Thoracic aorta (tissue), 2 donors: ENCODE measurements at regions not wholly inside any gene's neighbourhood (a gene's known extent, or its start where the extent isn't known, plus 50 kb on each side); places are given as distances from the start of the nearest gene placed in this dataset.

ENCODE experiments used
- ATAC-seq: fragments of 150-250 bp; one replicate; pipeline ENCODE4 v1.8.0; 2017; ENCODE audit warnings: low read depth; ENCODE audit not compliant: insufficient number of reproducible peaks, low FRiP score
- DNase-seq: peaks from one replicate; pipeline ENCODE4 v3.0.0-alpha.2; 2020; ENCODE audit warnings: low spot score
- H3K27ac ChIP-seq, 2 donors: fragments of 200-600 bp; sonication (generic); 1 replicate in 1 of 2; 2 replicates in 1 of 2; pipeline ENCODE4 v1.5.1; 2016; ENCODE audit warnings: mild to moderate bottlenecking in 2 of 2, moderate library complexity in 2 of 2
- H3K27me3 ChIP-seq: fragments of 200-600 bp; sonication (generic); replicated peaks from 2 replicates; pipeline ENCODE4 v1.6.0; 2016; ENCODE audit warnings: mild to moderate bottlenecking; ENCODE audit not compliant: insufficient read depth
- H3K36me3 ChIP-seq: fragments of 200-600 bp; sonication (generic); one replicate; pipeline ENCODE4 v1.5.1; 2016
- H3K4me1 ChIP-seq, 2 donors: fragments of 200-600 bp; sonication (generic); 1 replicate in 1 of 2; 2 replicates in 1 of 2; pipeline versions ENCODE4 v1.5.1 to v1.6.0; 2016; ENCODE audit warnings: low read depth in 2 of 2, mild to moderate bottlenecking in 1 of 2; ENCODE audit not compliant: control insufficient read depth in 1 of 2
- H3K4me3 ChIP-seq: fragments of 200-600 bp; sonication (generic); 2 replicates; pipeline ENCODE4 v1.5.1; 2016; ENCODE audit warnings: mild to moderate bottlenecking
- H3K9me3 ChIP-seq: fragments of 200-600 bp; sonication (generic); 2 replicates; pipeline ENCODE4 v1.5.1; 2016
- CTCF ChIP-seq: fragments of 200-600 bp; sonication (generic); IDR thresholded peaks from one replicate; pipeline ENCODE4 v1.5.1; 2019; ENCODE audit warnings: antibody characterized with exemption

- no peaks in the 10 kb centered on the region for H3K27me3 ChIP-seq
- no peak for DNase-seq
- no peak overlapping the region for H3K27ac ChIP-seq
- no peak overlapping the region for H3K4me3 ChIP-seq
- H3K4me1 ChIP-seq, result no peaks in the 10 kb centered on the region
- no peak for TF ChIP-seq CTCF
- H3K9me3 ChIP-seq, result no peaks in the 10 kb centered on the region
- no peak for ATAC-seq
- no peaks in the 10 kb centered on the region for H3K36me3 ChIP-seq
Observed at GRCh38 chr2:41042343-41042742, 590.5 kb upstream of the SLC8A1 start.

GRCh38 chr2:41061356-41061755, 609.5 kb upstream of the SLC8A1 start:
- no peaks in the 10 kb centered on the region for H3K36me3 ChIP-seq

GRCh38 chr2:41062336-41062735, 610.4 kb upstream of the SLC8A1 start:
- no peak for ATAC-seq
- Histone ChIP-seq H3K27me3 (no peaks in the 10 kb centered on the region), H3K9me3 (no peaks in the 10 kb centered on the region), H3K27ac (no peak overlapping the region), H3K4me3 (no peak overlapping the region), H3K36me3 (no peaks in the 10 kb centered on the region), H3K4me1 (no peaks in the 10 kb centered on the region)
- TF ChIP-seq CTCF, result no peak
- DNase-seq, result no peak

More at GRCh38 chr2:41061356-41061755, 609.5 kb upstream of the SLC8A1 start:
- H3K4me3 ChIP-seq, result no peak overlapping the region
- no peak overlapping the region for H3K27ac ChIP-seq
- no peak for ATAC-seq
- TF ChIP-seq CTCF, result no peak
- H3K27me3 ChIP-seq, result no peaks in the 10 kb centered on the region
- DNase-seq, result no peak
- H3K4me1 ChIP-seq, result no peaks in the 10 kb centered on the region
- no peaks in the 10 kb centered on the region for H3K9me3 ChIP-seq

GRCh38 chr2:41066168-41066567, 614.3 kb upstream of the SLC8A1 start:
- Histone ChIP-seq H3K4me1 (no peaks in the 10 kb centered on the region), H3K36me3 (no peaks in the 10 kb centered on the region), H3K4me3 (no peak overlapping the region), H3K27ac (no peak overlapping the region), H3K9me3 (no peaks in the 10 kb centered on the region), H3K27me3 (no peaks in the 10 kb centered on the region)
- no peak for ATAC-seq
- DNase-seq, result no peak
- no peak for TF ChIP-seq CTCF

GRCh38 chr2:41068740-41069139, 616.9 kb upstream of the SLC8A1 start:
- DNase-seq (no peak), ATAC-seq (no peak)
- H3K27ac ChIP-seq, result no peak overlapping the region
- no peaks in the 10 kb centered on the region for H3K4me1 ChIP-seq
- H3K4me3 ChIP-seq, result no peak overlapping the region
- no peak for TF ChIP-seq CTCF
- no peaks in the 10 kb centered on the region for H3K9me3 ChIP-seq
- no peaks in the 10 kb centered on the region for H3K27me3 ChIP-seq
- no peaks in the 10 kb centered on the region for H3K36me3 ChIP-seq
